ENCODE measurements at regions not wholly inside any gene's neighbourhood (a gene's known extent, or its start where the extent isn't known, plus 50 kb on each side); places are given as distances from the start of the nearest gene placed in this dataset.

DNA sequence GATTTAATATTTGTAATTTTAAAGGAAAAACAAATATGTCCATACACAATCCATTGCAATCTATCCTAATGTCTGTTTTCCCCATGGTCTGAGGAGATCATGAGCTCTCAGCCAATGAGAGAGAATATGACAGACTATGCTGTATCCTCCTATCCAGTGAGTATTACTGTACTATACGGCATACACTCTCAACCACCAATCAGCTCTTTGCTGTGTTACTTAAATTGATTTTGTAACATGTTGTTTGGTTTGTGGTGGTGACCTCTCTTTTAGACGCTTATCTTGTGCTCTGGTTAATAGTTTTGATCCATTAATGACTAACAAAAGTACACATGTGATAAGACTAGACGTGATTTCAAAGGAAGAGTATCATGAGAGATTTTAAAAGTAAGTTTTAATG is 231.5 kb upstream of the FOXN3 start:
- no peak for TF ChIP-seq TAF1 (IDR thresholded peaks at IDR 0.05; ENCODE audit: borderline replicate concordance, insufficient read depth, low read length)
- TF ChIP-seq, protein P1, sequence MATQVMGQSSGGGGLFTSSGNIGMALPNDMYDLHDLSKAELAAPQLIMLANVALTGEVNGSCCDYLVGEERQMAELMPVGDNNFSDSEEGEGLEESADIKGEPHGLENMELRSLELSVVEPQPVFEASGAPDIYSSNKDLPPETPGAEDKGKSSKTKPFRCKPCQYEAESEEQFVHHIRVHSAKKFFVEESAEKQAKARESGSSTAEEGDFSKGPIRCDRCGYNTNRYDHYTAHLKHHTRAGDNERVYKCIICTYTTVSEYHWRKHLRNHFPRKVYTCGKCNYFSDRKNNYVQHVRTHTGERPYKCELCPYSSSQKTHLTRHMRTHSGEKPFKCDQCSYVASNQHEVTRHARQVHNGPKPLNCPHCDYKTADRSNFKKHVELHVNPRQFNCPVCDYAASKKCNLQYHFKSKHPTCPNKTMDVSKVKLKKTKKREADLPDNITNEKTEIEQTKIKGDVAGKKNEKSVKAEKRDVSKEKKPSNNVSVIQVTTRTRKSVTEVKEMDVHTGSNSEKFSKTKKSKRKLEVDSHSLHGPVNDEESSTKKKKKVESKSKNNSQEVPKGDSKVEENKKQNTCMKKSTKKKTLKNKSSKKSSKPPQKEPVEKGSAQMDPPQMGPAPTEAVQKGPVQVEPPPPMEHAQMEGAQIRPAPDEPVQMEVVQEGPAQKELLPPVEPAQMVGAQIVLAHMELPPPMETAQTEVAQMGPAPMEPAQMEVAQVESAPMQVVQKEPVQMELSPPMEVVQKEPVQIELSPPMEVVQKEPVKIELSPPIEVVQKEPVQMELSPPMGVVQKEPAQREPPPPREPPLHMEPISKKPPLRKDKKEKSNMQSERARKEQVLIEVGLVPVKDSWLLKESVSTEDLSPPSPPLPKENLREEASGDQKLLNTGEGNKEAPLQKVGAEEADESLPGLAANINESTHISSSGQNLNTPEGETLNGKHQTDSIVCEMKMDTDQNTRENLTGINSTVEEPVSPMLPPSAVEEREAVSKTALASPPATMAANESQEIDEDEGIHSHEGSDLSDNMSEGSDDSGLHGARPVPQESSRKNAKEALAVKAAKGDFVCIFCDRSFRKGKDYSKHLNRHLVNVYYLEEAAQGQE (IDR thresholded peaks at IDR 0.05; ENCODE audit: insufficient read depth in 1 of 2, low read depth in 2 of 2, low read length in 2 of 2), result no peak
- no peak for TF ChIP-seq POLR2AphosphoS5 (IDR thresholded peaks at IDR 0.05; ENCODE audit: low read depth, low read length)
- TF ChIP-seq SIN3A (IDR thresholded peaks at IDR 0.05; ENCODE audit: borderline replicate concordance, insufficient read depth, low read length), result no peak
- no peak for TF ChIP-seq FOXP2 (optimal IDR thresholded peaks at IDR 0.05; ENCODE audit: borderline replicate concordance, extremely low read depth, extremely low read length, insufficient read depth)
